ENCODE measurements at regions not wholly inside any gene's neighbourhood (a gene's known extent, or its start where the extent isn't known, plus 50 kb on each side); places are given as distances from the start of the nearest gene placed in this dataset.

- DNase-seq (ENCODE audit: extremely low read depth, low read depth): no peak
- no peak for TF ChIP-seq CTCF (IDR thresholded peaks at IDR 0.05; ENCODE audit: low read depth, low read length)
These were observed 2084.5 kb upstream of the C9orf72 start for GRCh38 chr9:29657821-29658220.

DNA sequence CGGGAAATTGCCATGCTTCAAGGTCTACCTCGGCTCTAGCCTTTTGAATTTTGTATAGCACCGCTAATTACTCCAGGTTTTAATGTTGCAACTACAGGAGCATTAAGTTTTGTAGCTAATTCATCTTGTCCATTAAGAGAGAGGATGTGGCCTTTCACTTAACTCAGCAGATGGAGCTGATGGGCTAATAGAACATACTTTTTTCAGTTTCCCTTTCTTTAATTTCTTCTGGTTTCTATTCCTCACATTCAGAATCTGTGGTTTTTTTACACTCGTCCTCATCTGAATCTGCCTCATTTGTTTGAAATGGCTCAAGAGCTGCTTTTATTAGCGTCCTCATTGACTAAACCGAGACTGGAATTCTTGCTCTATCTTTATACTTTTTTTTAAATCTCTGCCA lies 2085.7 kb upstream of the C9orf72 start:
- no peak for DNase-seq (ENCODE audit: extremely low read depth, low read depth)
- no peak for TF ChIP-seq CTCF (IDR thresholded peaks at IDR 0.05; ENCODE audit: low read depth, low read length)

DNA sequence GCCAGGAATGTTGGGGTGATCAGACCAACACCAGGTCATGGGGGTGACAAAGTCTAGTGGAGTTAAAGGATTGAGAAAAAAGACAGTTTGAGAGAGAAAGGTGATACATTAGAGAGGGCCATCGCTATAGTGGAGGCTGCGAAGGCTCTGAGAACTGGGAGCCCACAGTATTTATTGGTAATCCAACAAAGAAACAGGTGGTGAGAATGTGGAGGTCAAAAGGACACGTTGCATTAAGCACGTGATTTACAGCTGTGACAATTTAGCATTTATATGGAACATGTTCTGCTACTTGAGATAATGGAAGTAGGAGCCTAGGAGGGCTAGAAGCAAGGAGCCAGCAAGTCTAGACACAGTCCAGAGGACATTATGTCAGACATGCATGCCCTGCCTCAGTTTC lies 2086.5 kb upstream of the C9orf72 start:
- TF ChIP-seq CTCF (IDR thresholded peaks at IDR 0.05; ENCODE audit: low read depth, low read length): no peak
- DNase-seq (ENCODE audit: extremely low read depth, low read depth): no peak

DNA sequence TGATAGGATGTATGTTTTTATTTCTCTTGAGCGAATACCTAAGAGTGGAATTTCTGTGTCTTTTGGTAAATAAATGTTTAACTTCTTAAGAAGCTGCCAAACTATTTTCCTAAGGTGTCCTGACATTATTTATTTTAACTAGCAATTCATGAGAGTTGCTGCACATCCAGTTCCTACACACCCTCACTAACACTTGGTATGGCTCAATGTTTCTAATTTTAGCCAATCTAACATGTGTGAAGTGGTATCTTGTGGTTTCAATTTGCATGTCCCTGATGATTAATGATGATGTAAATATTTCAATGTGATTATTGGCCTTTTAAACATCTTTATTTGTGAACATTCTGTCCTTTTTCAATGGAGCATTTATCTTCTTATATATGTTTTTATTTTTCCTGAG lies 2095.5 kb upstream of the C9orf72 start:
- TF ChIP-seq CTCF (IDR thresholded peaks at IDR 0.05; ENCODE audit: low read depth, low read length): no peak
- no peak for DNase-seq (ENCODE audit: extremely low read depth, low read depth)

GRCh38 chr9:29669613-29670012 lies 2096.3 kb upstream of the C9orf72 start:
- no peak for TF ChIP-seq CTCF (IDR thresholded peaks at IDR 0.05; ENCODE audit: low read depth, low read length)

DNA sequence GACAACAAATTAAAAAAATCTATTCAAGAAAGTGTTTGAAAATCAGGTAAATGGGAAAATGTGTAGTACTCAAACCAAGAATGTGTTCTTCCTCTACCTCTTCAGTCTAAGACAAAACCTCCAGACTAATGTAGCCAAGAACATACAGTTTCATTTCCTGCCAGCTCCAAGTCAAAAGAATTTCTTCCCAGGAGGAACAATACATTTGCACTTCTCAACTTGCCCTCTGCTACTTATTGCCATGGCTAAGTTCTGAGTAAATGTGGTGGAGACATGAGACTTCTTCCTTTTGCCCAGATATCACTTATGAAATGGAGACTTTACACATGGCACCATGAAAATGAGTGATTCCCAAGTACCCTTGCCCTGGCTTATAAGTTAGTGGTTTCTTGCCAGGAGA lies 2112.2 kb upstream of the C9orf72 start:
- DNase-seq (ENCODE audit: extremely low read depth, low read depth): no peak
- no peak for TF ChIP-seq CTCF (IDR thresholded peaks at IDR 0.05; ENCODE audit: low read depth, low read length)

More at GRCh38 chr9:29669613-29670012, 2096.3 kb upstream of the C9orf72 start:
- no peak for DNase-seq (ENCODE audit: extremely low read depth, low read depth)

DNA sequence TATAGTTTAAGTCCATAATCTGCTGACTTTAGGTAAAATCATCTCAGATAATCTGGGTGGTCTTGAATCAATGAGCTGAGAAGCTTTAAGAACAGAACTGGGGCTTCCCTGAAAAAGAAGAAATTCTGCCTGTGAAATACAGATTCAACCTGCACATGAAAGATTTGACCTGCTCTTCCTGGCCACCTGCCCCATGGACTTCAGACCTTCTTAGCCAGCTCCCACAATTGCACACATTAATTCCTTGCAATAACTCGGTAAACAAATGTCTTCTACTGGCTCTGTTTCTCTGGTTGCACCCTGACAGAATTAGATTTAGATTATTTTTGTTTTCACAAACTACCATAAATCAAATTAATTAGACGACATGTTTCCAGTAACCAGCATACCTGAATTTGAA lies 2117.9 kb upstream of the C9orf72 start:
- no peak for TF ChIP-seq CTCF (IDR thresholded peaks at IDR 0.05; ENCODE audit: low read depth, low read length)
- DNase-seq (ENCODE audit: extremely low read depth, low read depth): no peak

Data from AG09319 (cell line).